ENCODE measurements at regions not wholly inside any gene's neighbourhood (a gene's known extent, or its start where the extent isn't known, plus 50 kb on each side); places are given as distances from the start of the nearest gene placed in this dataset.

GRCh38 chr12:29004936-29005304, 144.2 kb upstream of the FAR2 start:
- TF ChIP-seq CTCF (conservative IDR thresholded peaks at IDR 0.05; ENCODE audit: low read depth, low read length) (no peak), EZH2 (IDR thresholded peaks at IDR 0.05; ENCODE audit: borderline replicate concordance, low read depth, low read length, poor library complexity, severe bottlenecking) (no peak)
